Upper lobe of right lung (tissue), 1 donor: ENCODE measurements at regions not wholly inside any gene's neighbourhood (a gene's known extent, or its start where the extent isn't known, plus 50 kb on each side); places are given as distances from the start of the nearest gene placed in this dataset.

ENCODE experiments used
- ATAC-seq: fragments of 200-7000 bp; cut with Tn5 transposase; one replicate; pipeline ENCODE4 v1.9.1; 2020; ENCODE audit warnings: mild to moderate bottlenecking, moderate library complexity
- DNase-seq: peaks from one replicate; pipeline ENCODE4 v3.0.0-alpha.2; 2020
- H3K27ac ChIP-seq: fragments of 200-600 bp; one replicate; pipeline ENCODE4 v1.8.0; 2022
- H3K27me3 ChIP-seq: fragments of 200-600 bp; one replicate; pipeline ENCODE4 v1.8.0; 2022; ENCODE audit warnings: mild to moderate bottlenecking
- H3K36me3 ChIP-seq: fragments of 200-600 bp; one replicate; pipeline ENCODE4 v1.8.0; 2022
- H3K4me1 ChIP-seq: fragments of 200-600 bp; one replicate; pipeline ENCODE4 v1.8.0; 2022
- H3K4me3 ChIP-seq: fragments of 200-600 bp; one replicate; pipeline ENCODE4 v1.8.0; 2022; ENCODE audit warnings: mild to moderate bottlenecking
- H3K9me3 ChIP-seq: fragments of 200-600 bp; one replicate; pipeline ENCODE4 v1.8.0; 2022
- intact Hi-C: fragments of 100-400 bp; cut with DNase I; formaldehyde crosslinking; loops from one replicate; pipeline ENCODE4 v1.11.0; 2022
- TF ChIP-seq, protein P1 (sequence below): fragments of 200-600 bp; IDR thresholded peaks from one replicate; pipeline ENCODE4 v1.8.0; 2022; ENCODE audit warnings: antibody characterized with exemption
- donor health status: DM: no; HTN: yes; CAD: no; lungs with severe emphysema.

- H3K4me3 ChIP-seq, result no peak overlapping the region
- TF ChIP-seq, protein P1, sequence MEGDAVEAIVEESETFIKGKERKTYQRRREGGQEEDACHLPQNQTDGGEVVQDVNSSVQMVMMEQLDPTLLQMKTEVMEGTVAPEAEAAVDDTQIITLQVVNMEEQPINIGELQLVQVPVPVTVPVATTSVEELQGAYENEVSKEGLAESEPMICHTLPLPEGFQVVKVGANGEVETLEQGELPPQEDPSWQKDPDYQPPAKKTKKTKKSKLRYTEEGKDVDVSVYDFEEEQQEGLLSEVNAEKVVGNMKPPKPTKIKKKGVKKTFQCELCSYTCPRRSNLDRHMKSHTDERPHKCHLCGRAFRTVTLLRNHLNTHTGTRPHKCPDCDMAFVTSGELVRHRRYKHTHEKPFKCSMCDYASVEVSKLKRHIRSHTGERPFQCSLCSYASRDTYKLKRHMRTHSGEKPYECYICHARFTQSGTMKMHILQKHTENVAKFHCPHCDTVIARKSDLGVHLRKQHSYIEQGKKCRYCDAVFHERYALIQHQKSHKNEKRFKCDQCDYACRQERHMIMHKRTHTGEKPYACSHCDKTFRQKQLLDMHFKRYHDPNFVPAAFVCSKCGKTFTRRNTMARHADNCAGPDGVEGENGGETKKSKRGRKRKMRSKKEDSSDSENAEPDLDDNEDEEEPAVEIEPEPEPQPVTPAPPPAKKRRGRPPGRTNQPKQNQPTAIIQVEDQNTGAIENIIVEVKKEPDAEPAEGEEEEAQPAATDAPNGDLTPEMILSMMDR, result no peak
- no peak for ATAC-seq
- no peaks in the 10 kb centered on the region for H3K27me3 ChIP-seq
- H3K9me3 ChIP-seq, result no peaks in the 10 kb centered on the region
- intact Hi-C loops, result no loop called here
- no peak for DNase-seq
- no peak overlapping the region for H3K27ac ChIP-seq
- H3K4me1 ChIP-seq, result no peaks in the 10 kb centered on the region
- no peaks in the 10 kb centered on the region for H3K36me3 ChIP-seq
These were observed 64.2 kb upstream of the MBL2 start for GRCh38 chr10:52836816-52837215.
